ENCODE measurements at regions not wholly inside any gene's neighbourhood (a gene's known extent, or its start where the extent isn't known, plus 50 kb on each side); places are given as distances from the start of the nearest gene placed in this dataset.
"Not testable (repeated sequence)": the region's sequence is repeated elsewhere in the genome, so short reads cannot be mapped to it uniquely, and the experiment has no call there.

DNA sequence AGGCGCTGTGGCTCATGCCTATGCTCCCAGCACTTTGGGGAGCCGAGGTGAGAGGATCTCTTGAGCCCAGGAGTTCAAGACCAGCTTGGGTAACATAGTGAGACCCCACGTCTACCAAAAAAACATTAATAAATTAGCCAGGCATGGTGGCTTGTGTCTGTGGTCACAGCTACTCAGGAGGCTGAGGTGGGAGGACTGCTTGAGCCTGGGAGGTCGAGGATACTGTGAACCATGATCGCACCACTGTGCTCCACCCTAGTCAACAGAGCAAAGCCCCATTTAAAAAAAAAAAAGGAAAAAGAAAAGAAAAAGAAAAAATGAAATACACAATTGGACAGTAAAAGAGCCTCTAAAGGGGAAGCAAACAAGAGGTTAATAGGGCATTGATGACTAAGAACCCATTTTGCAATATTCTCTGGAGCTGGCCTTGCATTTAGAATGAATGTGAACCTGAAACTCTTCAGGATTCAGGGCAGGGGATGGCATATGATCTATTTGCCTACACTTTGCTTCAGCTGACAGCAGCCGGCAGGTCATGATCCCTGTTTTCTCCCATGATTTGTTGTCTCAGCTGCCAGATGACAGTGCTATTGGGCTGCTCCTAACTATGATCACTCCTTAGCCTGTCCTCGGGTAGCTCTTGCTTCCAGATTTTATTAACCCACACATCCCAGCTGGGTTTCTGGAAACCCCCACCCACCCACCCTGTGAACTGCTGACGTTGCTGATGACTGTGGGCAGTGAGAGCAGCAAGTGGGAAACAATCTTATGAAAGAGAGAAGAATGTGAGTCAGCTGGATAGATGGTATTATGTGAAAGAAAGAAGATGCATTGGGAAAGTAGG lies 83.8 kb upstream of the ELOVL5 start:
- H3K4me3 ChIP-seq (ENCODE audit: low read length in 2 of 2), result no peak overlapping the region
- H3K9me3 ChIP-seq (ENCODE audit: control insufficient read depth in 2 of 2, insufficient read depth in 1 of 2, low read length in 1 of 2), result no peaks in the 10 kb centered on the region
- peaks cover 0 to 17% of the 10 kb centered on the region in 2 donors for H3K4me1 ChIP-seq (ENCODE audit: control insufficient read depth in 2 of 2, insufficient read depth in 2 of 2, low read length in 2 of 2)
- no peaks in the 10 kb centered on the region for H3K36me3 ChIP-seq (ENCODE audit: control insufficient read depth in 2 of 2, insufficient read depth in 2 of 2, low read length in 1 of 2)
- no peaks in the 10 kb centered on the region for H3K27me3 ChIP-seq (ENCODE audit: control insufficient read depth in 2 of 2, insufficient read depth in 1 of 2, low read length in 1 of 2)
- WGBS, result 94% methylated on average over 8 of the region's 8 CpGs
- H3K27ac ChIP-seq (ENCODE audit: low read depth in 1 of 2, low read length in 1 of 2), result no peak overlapping the region
- DNase-seq (ENCODE audit: low read depth in 6 of 9, low spot score in 9 of 9), result no peak

DNA sequence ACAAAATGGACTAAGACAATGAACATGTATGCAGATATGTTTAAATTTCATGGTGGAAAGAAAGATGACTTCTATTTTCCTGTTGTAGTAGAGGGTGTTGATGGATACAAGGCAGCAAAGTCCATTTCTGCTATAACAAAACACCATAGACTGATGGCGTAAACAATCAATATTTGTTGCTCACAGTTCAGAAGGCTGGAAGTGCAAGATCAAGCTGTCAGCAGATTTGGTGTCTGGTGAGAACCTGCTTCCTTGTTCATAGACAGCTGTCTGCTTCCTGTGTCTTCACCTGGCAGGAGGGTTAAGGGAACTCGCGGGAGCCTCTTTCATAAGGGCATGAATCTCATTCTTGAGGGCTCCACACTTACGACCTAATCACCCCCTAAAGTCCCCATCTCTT lies 83.0 kb upstream of the ELOVL5 start:
- Histone ChIP-seq H3K4me3 (ENCODE audit: low read length in 2 of 2) (no peak overlapping the region), H3K27ac (ENCODE audit: low read depth in 1 of 2, low read length in 1 of 2) (no peak overlapping the region), H3K4me1 (ENCODE audit: control insufficient read depth in 2 of 2, insufficient read depth in 2 of 2, low read length in 2 of 2) (peaks cover 0 to 11% of the 10 kb centered on the region in 2 donors), H3K27me3 (ENCODE audit: control insufficient read depth in 2 of 2, insufficient read depth in 1 of 2, low read length in 1 of 2) (no peaks in the 10 kb centered on the region), H3K9me3 (ENCODE audit: control insufficient read depth in 2 of 2, insufficient read depth in 1 of 2, low read length in 1 of 2) (no peaks in the 10 kb centered on the region), H3K36me3 (ENCODE audit: control insufficient read depth in 2 of 2, insufficient read depth in 2 of 2, low read length in 1 of 2) (no peaks in the 10 kb centered on the region)
- peak in 7 of 9 donors; percentile 19 to 70 (median 27) for DNase-seq (ENCODE audit: low read depth in 6 of 9, low spot score in 9 of 9)
- WGBS, result 36% methylated on average over 4 of the region's 4 CpGs

DNA sequence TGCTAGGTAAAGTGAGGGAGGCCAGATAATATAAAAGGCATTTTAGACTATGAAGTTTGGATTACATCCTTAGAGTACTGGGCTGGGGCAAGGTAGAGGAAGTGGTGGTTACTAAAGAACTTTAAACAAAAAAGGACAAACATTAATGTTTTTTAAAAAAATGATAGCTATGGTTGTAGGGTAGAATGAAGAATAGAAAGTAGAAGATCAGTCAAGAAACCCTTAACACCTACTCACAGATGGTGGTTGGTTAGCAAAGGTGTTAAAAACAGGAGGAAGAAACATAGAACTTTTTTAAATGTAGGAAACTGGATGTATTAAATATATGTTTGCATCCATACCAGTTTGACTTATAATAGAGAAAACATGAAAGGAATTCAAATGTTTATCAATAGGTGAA lies 80.7 kb upstream of the ELOVL5 start:
- H3K9me3 ChIP-seq (ENCODE audit: control insufficient read depth in 2 of 2, insufficient read depth in 1 of 2, low read length in 1 of 2), result no peaks in the 10 kb centered on the region
- no peak overlapping the region for H3K27ac ChIP-seq (ENCODE audit: low read depth in 1 of 2, low read length in 1 of 2)
- peaks cover 0 to 10% of the 10 kb centered on the region in 2 donors for H3K4me1 ChIP-seq (ENCODE audit: control insufficient read depth in 2 of 2, insufficient read depth in 2 of 2, low read length in 2 of 2)
- no peaks in the 10 kb centered on the region for H3K36me3 ChIP-seq (ENCODE audit: control insufficient read depth in 2 of 2, insufficient read depth in 2 of 2, low read length in 1 of 2)
- H3K4me3 ChIP-seq (ENCODE audit: low read length in 2 of 2), result no peak overlapping the region
- DNase-seq (ENCODE audit: low read depth in 6 of 9, low spot score in 9 of 9), result no peak
- no peaks in the 10 kb centered on the region for H3K27me3 ChIP-seq (ENCODE audit: control insufficient read depth in 2 of 2, insufficient read depth in 1 of 2, low read length in 1 of 2)

DNA sequence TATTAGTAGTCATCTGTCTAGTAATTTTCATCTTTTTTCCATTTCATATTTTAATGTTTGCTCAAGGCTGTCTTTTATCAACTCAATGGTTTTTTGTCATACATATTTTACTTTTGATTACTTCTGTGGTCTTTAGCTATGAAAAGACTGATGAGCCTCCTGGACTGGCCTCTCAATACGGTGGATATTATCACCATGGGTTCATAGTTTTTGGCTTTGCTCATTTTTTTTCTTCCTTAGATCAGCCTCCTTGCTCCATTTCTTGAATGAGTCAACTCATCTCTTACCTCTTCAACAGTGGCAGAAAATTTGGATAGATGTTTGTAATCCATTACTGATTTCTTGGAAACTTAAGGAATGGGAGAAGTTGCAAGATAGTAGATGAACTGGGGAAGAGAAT lies 80.1 kb upstream of the ELOVL5 start:
- Histone ChIP-seq H3K9me3 (ENCODE audit: control insufficient read depth in 2 of 2, insufficient read depth in 1 of 2, low read length in 1 of 2) (no peaks in the 10 kb centered on the region), H3K4me3 (ENCODE audit: low read length in 2 of 2) (no peak overlapping the region), H3K36me3 (ENCODE audit: control insufficient read depth in 2 of 2, insufficient read depth in 2 of 2, low read length in 1 of 2) (no peaks in the 10 kb centered on the region), H3K27ac (ENCODE audit: low read depth in 1 of 2, low read length in 1 of 2) (no peak overlapping the region), H3K4me1 (ENCODE audit: control insufficient read depth in 2 of 2, insufficient read depth in 2 of 2, low read length in 2 of 2) (peaks cover 0 to 10% of the 10 kb centered on the region in 2 donors), H3K27me3 (ENCODE audit: control insufficient read depth in 2 of 2, insufficient read depth in 1 of 2, low read length in 1 of 2) (no peaks in the 10 kb centered on the region)
- 96% methylated on average over 1 of the region's 1 CpG for WGBS
- DNase-seq (ENCODE audit: low read depth in 6 of 9, low spot score in 9 of 9), result no peak

DNA sequence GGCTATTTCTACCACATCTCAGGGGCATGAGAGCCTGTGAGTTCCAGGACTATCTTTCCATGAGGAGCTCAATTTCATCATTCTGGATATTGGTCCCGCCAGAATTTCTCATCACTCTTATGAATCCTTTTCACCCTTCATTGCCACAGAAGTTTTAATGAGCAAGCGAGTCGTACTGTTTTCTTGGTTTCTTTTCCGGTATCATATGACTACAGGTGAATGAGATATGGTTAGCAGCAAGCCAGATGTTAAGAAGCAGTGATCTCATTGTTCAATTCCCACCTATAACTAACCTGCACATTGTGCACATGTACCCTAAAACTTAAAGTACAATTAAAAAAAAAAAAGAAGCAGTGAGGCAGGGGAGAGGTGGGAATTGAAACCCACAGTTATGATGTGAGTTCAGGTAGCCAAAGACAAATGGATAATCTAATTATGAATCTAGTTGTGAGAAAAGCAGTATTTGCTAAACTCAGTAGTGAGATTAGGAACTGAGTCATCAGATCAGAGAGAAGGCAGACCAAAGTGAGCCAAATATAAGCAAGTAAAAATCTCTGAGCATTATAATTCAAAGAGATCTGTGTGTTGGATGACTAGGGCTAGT lies 78.0 kb upstream of the ELOVL5 start:
- Histone ChIP-seq H3K36me3 (ENCODE audit: control insufficient read depth in 2 of 2, insufficient read depth in 2 of 2, low read length in 1 of 2) (no peaks in the 10 kb centered on the region), H3K9me3 (ENCODE audit: control insufficient read depth in 2 of 2, insufficient read depth in 1 of 2, low read length in 1 of 2) (no peaks in the 10 kb centered on the region), H3K4me3 (ENCODE audit: low read length in 2 of 2) (no peak overlapping the region), H3K27me3 (ENCODE audit: control insufficient read depth in 2 of 2, insufficient read depth in 1 of 2, low read length in 1 of 2) (no peaks in the 10 kb centered on the region), H3K4me1 (ENCODE audit: control insufficient read depth in 2 of 2, insufficient read depth in 2 of 2, low read length in 2 of 2) (peaks cover 0 to 5% of the 10 kb centered on the region in 2 donors), H3K27ac (ENCODE audit: low read depth in 1 of 2, low read length in 1 of 2) (no peak overlapping the region)
- DNase-seq (ENCODE audit: low read depth in 6 of 9, low spot score in 9 of 9), result no peak
- whole genome bisulfite sequencing, result 95% methylated on average over 4 of the region's 4 CpGs

DNA sequence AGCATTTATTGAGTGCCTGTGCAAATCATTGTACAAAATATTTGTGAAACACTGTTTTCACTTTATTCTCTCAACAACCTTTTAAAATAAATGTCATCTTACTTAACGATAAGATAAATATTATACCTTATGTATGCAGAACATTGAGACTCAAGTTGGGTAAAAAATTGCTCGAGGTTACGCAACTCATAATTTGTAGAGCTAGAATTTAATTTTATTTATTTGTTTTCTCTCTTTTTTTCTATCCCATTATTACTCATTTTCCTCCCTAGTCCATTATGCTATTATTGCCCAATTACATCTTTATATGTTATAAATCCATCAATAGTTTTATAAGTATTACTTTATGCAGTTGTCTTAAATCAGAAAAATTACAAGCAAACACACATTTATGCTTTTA lies 77.4 kb upstream of the ELOVL5 start:
- H3K36me3 ChIP-seq (ENCODE audit: control insufficient read depth in 2 of 2, insufficient read depth in 2 of 2, low read length in 1 of 2), result no peaks in the 10 kb centered on the region
- H3K27me3 ChIP-seq (ENCODE audit: control insufficient read depth in 2 of 2, insufficient read depth in 1 of 2, low read length in 1 of 2), result no peaks in the 10 kb centered on the region
- WGBS, result over 99% methylated on average over 3 of the region's 3 CpGs
- DNase-seq (ENCODE audit: low read depth in 6 of 9, low spot score in 9 of 9), result no peak
- H3K4me3 ChIP-seq (ENCODE audit: low read length in 2 of 2), result no peak overlapping the region
- H3K27ac ChIP-seq (ENCODE audit: low read depth in 1 of 2, low read length in 1 of 2), result no peak overlapping the region
- H3K9me3 ChIP-seq (ENCODE audit: control insufficient read depth in 2 of 2, insufficient read depth in 1 of 2, low read length in 1 of 2), result no peaks in the 10 kb centered on the region
- H3K4me1 ChIP-seq (ENCODE audit: control insufficient read depth in 2 of 2, insufficient read depth in 2 of 2, low read length in 2 of 2), result no peaks in the 10 kb centered on the region

- no peak for DNase-seq (ENCODE audit: low read depth in 6 of 9, low spot score in 9 of 9)
- H3K9me3 ChIP-seq (ENCODE audit: control insufficient read depth in 2 of 2, insufficient read depth in 1 of 2, low read length in 1 of 2), result no peaks in the 10 kb centered on the region
- no peak overlapping the region for H3K4me3 ChIP-seq (ENCODE audit: low read length in 2 of 2)
- 98% methylated on average over 9 of the region's 9 CpGs for WGBS
- H3K27ac ChIP-seq (ENCODE audit: low read depth in 1 of 2, low read length in 1 of 2), result no peak overlapping the region
- no peaks in the 10 kb centered on the region for H3K36me3 ChIP-seq (ENCODE audit: control insufficient read depth in 2 of 2, insufficient read depth in 2 of 2, low read length in 1 of 2)
- H3K27me3 ChIP-seq (ENCODE audit: control insufficient read depth in 2 of 2, insufficient read depth in 1 of 2, low read length in 1 of 2), result no peaks in the 10 kb centered on the region
- no peaks in the 10 kb centered on the region for H3K4me1 ChIP-seq (ENCODE audit: control insufficient read depth in 2 of 2, insufficient read depth in 2 of 2, low read length in 2 of 2)
Observed at GRCh38 chr6:53424976-53425718, 76.4 kb upstream of the ELOVL5 start.

GRCh38 chr6:53424300-53424699 lies 75.5 kb upstream of the ELOVL5 start:
- Histone ChIP-seq H3K4me1 (ENCODE audit: control insufficient read depth in 2 of 2, insufficient read depth in 2 of 2, low read length in 2 of 2) (no peaks in the 10 kb centered on the region), H3K27me3 (ENCODE audit: control insufficient read depth in 2 of 2, insufficient read depth in 1 of 2, low read length in 1 of 2) (no peaks in the 10 kb centered on the region), H3K4me3 (ENCODE audit: low read length in 2 of 2) (no peak overlapping the region), H3K27ac (ENCODE audit: low read depth in 1 of 2, low read length in 1 of 2) (no peak overlapping the region), H3K36me3 (ENCODE audit: control insufficient read depth in 2 of 2, insufficient read depth in 2 of 2, low read length in 1 of 2) (no peaks in the 10 kb centered on the region), H3K9me3 (ENCODE audit: control insufficient read depth in 2 of 2, insufficient read depth in 1 of 2, low read length in 1 of 2) (no peaks in the 10 kb centered on the region)
- no peak for DNase-seq (ENCODE audit: low read depth in 6 of 9, low spot score in 9 of 9)

GRCh38 chr6:53423560-53423959 lies 74.8 kb upstream of the ELOVL5 start:
- H3K27ac ChIP-seq (ENCODE audit: low read depth in 1 of 2, low read length in 1 of 2); H3K4me3 ChIP-seq (ENCODE audit: low read length in 2 of 2); H3K27me3 ChIP-seq (ENCODE audit: control insufficient read depth in 2 of 2, insufficient read depth in 1 of 2, low read length in 1 of 2); H3K9me3 ChIP-seq (ENCODE audit: control insufficient read depth in 2 of 2, insufficient read depth in 1 of 2, low read length in 1 of 2); H3K4me1 ChIP-seq (ENCODE audit: control insufficient read depth in 2 of 2, insufficient read depth in 2 of 2, low read length in 2 of 2); H3K36me3 ChIP-seq (ENCODE audit: control insufficient read depth in 2 of 2, insufficient read depth in 2 of 2, low read length in 1 of 2); DNase-seq (ENCODE audit: low read depth in 6 of 9, low spot score in 9 of 9): not testable (repeated sequence)
